ENCODE measurements at regions not wholly inside any gene's neighbourhood (a gene's known extent, or its start where the extent isn't known, plus 50 kb on each side); places are given as distances from the start of the nearest gene placed in this dataset.

- CTCF ChIA-PET (ENCODE audit: low intra/inter-chr PET ratio), result no interaction called here
- BruUV-seq (replicated peaks), result no TSS peak
- no peak for DNase-seq (ENCODE audit: extremely low read depth in 1 of 4, low spot score in 3 of 4)
- Histone ChIP-seq H2AFZ (ENCODE audit: low read depth, low read length) (no peak overlapping the region), H3K4me2 (ENCODE audit: insufficient read depth, low read length) (no peak overlapping the region), H3K9me3 (replicated peaks; ENCODE audit: control insufficient read depth, insufficient read depth, low read depth, low read length) (no peaks in the 10 kb centered on the region), H3K9me1 (ENCODE audit: control insufficient read depth, insufficient read depth, low read length) (no peaks in the 10 kb centered on the region), H3K4me3 (no peak overlapping the region), H3K9ac (ENCODE audit: insufficient read depth in 1 of 2, low read depth in 2 of 2, low read length in 2 of 2) (no peak overlapping the region), H3K27ac (ENCODE audit: extremely low read depth, low read depth, low read length) (no peak overlapping the region), H3K27me3 (ENCODE audit: control insufficient read depth in 2 of 2, insufficient read depth in 2 of 2, low read length in 2 of 2) (no peaks in the 10 kb centered on the region), H3K79me2 (ENCODE audit: control insufficient read depth, insufficient read depth, low read length) (no peaks in the 10 kb centered on the region), H4K20me1 (replicated peaks; ENCODE audit: control insufficient read depth, insufficient read depth, low read length) (no peaks in the 10 kb centered on the region), H3K4me1 (replicated peaks in 1 of 2; ENCODE audit: control insufficient read depth in 2 of 2, insufficient read depth in 2 of 2, low read length in 2 of 2) (no peaks in the 10 kb centered on the region), H3K36me3 (ENCODE audit: control insufficient read depth, insufficient read depth, low read length) (no peaks in the 10 kb centered on the region)
- ATAC-seq, result no peak
- TF ChIP-seq GATAD2B (IDR thresholded peaks at IDR 0.05; ENCODE audit: borderline replicate concordance), result no peak
- no peak for TF ChIP-seq ZNF133 (CRISPR knock-in tag; IDR thresholded peaks at IDR 0.05)
- TF ChIP-seq SIN3B (IDR thresholded peaks at IDR 0.05; ENCODE audit: low read depth), result no peak
- no peak for TF ChIP-seq ZFP30 (CRISPR knock-in tag; IDR thresholded peaks at IDR 0.05; ENCODE audit: borderline replicate concordance)
- no peak for TF ChIP-seq CBX3 (IDR thresholded peaks at IDR 0.05; ENCODE audit: borderline replicate concordance in 1 of 2, low read length in 2 of 2)
- no peak for TF ChIP-seq MTA1 (IDR thresholded peaks at IDR 0.05; ENCODE audit: borderline replicate concordance)
- no peak for TF ChIP-seq E2F8 (IDR thresholded peaks at IDR 0.05; ENCODE audit: low read depth, partially characterized antibody)
- no peak for TF ChIP-seq NBN (IDR thresholded peaks at IDR 0.05; ENCODE audit: low read depth)
- no peak for TF ChIP-seq FOXA1 (IDR thresholded peaks at IDR 0.05; ENCODE audit: borderline replicate concordance)
- no peak for TF ChIP-seq CHD1 (IDR thresholded peaks at IDR 0.05; ENCODE audit: low read length)
- TF ChIP-seq CEBPG (CRISPR knock-in tag; IDR thresholded peaks at IDR 0.05), result no peak
- no peak for TF ChIP-seq CEBPG (tag; conservative IDR thresholded peaks at IDR 0.05 in 1 of 2, IDR thresholded peaks at IDR 0.05 in 1 of 2)
- TF ChIP-seq HDAC2 (IDR thresholded peaks at IDR 0.05), result no peak
- FAIRE-seq, result no peak
- POLR2A ChIA-PET, result no interaction called here
- in situ Hi-C loops (cut with MboI), result no loop called here
- intact Hi-C loops (cut with micrococcal nuclease), result no loop called here
Measured at GRCh38 chr1:232112076-232112475, 485.5 kb downstream of the DISC1 start.

All from K562 (cell line).